ENCODE measurements at regions not wholly inside any gene's neighbourhood (a gene's known extent, or its start where the extent isn't known, plus 50 kb on each side); places are given as distances from the start of the nearest gene placed in this dataset.

- TF ChIP-seq ELK1 (IDR thresholded peaks at IDR 0.05; ENCODE audit: borderline replicate concordance, low read depth, low read length): no peak
These were observed 304.6 kb upstream of the DMRT1 start (continued) for GRCh38 chr9:536597-537511.

GRCh38 chr9:543478-543877, 298.0 kb upstream of the DMRT1 start:
- BruUV-seq (replicated peaks): no TSS peak
- Histone ChIP-seq H2BK5ac (ENCODE audit: low read depth, low read length, poor library complexity, severe bottlenecking) (no peak overlapping the region), H2AK9ac (replicated peaks; ENCODE audit: low read depth, low read length, poor library complexity) (no peak overlapping the region), H3K79me1 (ENCODE audit: low read depth in 1 of 2, low read length in 2 of 2) (no peaks in the 10 kb centered on the region), H3K4ac (ENCODE audit: low read depth, low read length) (no peak overlapping the region), H3K4me2 (ENCODE audit: low read depth, low read length) (no peak overlapping the region), H3K9ac (ENCODE audit: low read depth, low read length) (no peak overlapping the region), H4K20me1 (ENCODE audit: insufficient read depth, low read length) (no peaks in the 10 kb centered on the region), H4K5ac (ENCODE audit: low read depth, low read length) (no peak overlapping the region), H3K4me3 (ENCODE audit: insufficient read depth, low read depth, low read length) (no peak overlapping the region), H3K36me3 (ENCODE audit: control insufficient read depth, insufficient read depth, low read length) (no peaks in the 10 kb centered on the region), H3K23ac (ENCODE audit: low read depth, low read length) (no peak overlapping the region), H2BK15ac (ENCODE audit: low read depth, low read length) (no peak overlapping the region), H3K18ac (ENCODE audit: low read depth, low read length) (no peak overlapping the region), H3K56ac (ENCODE audit: extremely low read depth, insufficient read depth, low read length) (no peak overlapping the region), H4K8ac (ENCODE audit: low read depth in 2 of 2, low read length in 2 of 2) (no peak overlapping the region), H2BK20ac (ENCODE audit: low read depth, low read length) (no peak overlapping the region), H2AK5ac (ENCODE audit: low read depth, low read length) (no peak overlapping the region), H3K14ac (replicated peaks; ENCODE audit: low read depth, low read length) (no peak overlapping the region), H2AFZ (replicated peaks; ENCODE audit: low read length, poor library complexity) (no peak overlapping the region), H3K4me1 (ENCODE audit: control insufficient read depth, insufficient read depth, low read length) (no peaks in the 10 kb centered on the region), H3K9me3 (ENCODE audit: control insufficient read depth, insufficient read depth, low read length) (no peaks in the 10 kb centered on the region), H3K27me3 (ENCODE audit: control insufficient read depth, insufficient read depth, low read length) (peaks cover 2% of the 10 kb centered on the region), H3K9me1 (ENCODE audit: insufficient read depth, low read length) (no peaks in the 10 kb centered on the region), H4K91ac (ENCODE audit: insufficient read depth, low read depth, low read length) (no peak overlapping the region), H2BK120ac (ENCODE audit: low read depth, low read length) (no peak overlapping the region), H3K27ac (ENCODE audit: insufficient read depth, low read length) (no peak overlapping the region)
- DNase-seq (no peak), ATAC-seq (ENCODE audit: low read depth) (no peak)
- in situ Hi-C loops (cut with MboI; ENCODE audit: low sequenced_read_pairs) (no loop called here), dilution Hi-C loops (cut with HindIII; ENCODE audit: low sequenced_read_pairs, unreplicated experiment) (no loop called here), intact Hi-C loops (cut with micrococcal nuclease) (no loop called here)
- POLR2A ChIA-PET (ENCODE audit: unreplicated experiment): no interaction called here
- CTCF ChIA-PET: no interaction called here
- no CpG with 5 or more reads among the region's 4 CpGs for WGBS, 2 experiments (ENCODE audit: extremely low coverage in 2 of 2, insufficient read length in 1 of 2)
- TF ChIP-seq FOS (IDR thresholded peaks at IDR 0.05; ENCODE audit: low read depth, low read length): no peak
- no peak for TF ChIP-seq CHD1 (IDR thresholded peaks at IDR 0.05; ENCODE audit: low read depth, low read length)
- TF ChIP-seq RAD21 (IDR thresholded peaks at IDR 0.05; ENCODE audit: low read length): no peak
- TF ChIP-seq BHLHE40 (IDR thresholded peaks at IDR 0.05; ENCODE audit: low read depth, low read length): no peak
- TF ChIP-seq CEBPB (IDR thresholded peaks at IDR 0.05; ENCODE audit: low read depth, low read length): no peak
- TF ChIP-seq MXI1 (IDR thresholded peaks at IDR 0.05; ENCODE audit: borderline replicate concordance, low read depth, low read length): no peak
- TF ChIP-seq SMC3 (IDR thresholded peaks at IDR 0.05; ENCODE audit: low read depth, low read length): no peak
- TF ChIP-seq RCOR1 (IDR thresholded peaks at IDR 0.05; ENCODE audit: insufficient replicate concordance, low read length): no peak
- no peak for TF ChIP-seq MAZ (IDR thresholded peaks at IDR 0.05; ENCODE audit: borderline replicate concordance, low read depth, low read length)
- TF ChIP-seq ELK1 (IDR thresholded peaks at IDR 0.05; ENCODE audit: borderline replicate concordance, low read depth, low read length): no peak
- no peak for TF ChIP-seq MAFK (IDR thresholded peaks at IDR 0.05; ENCODE audit: low read depth, low read length)
- no peak for TF ChIP-seq NFE2L2 (IDR thresholded peaks at IDR 0.05; ENCODE audit: low read depth, low read length)
- no peak for TF ChIP-seq USF2 (IDR thresholded peaks at IDR 0.05; ENCODE audit: low read depth, low read length)

All from IMR-90 (cell line).